ENCODE measurements at regions not wholly inside any gene's neighbourhood (a gene's known extent, or its start where the extent isn't known, plus 50 kb on each side); places are given as distances from the start of the nearest gene placed in this dataset.
A peak's percentile ranks its signal among the peaks of the same experiment; 100 is the strongest.

- no peak for DNase-seq
- TF ChIP-seq EZH2phosphoT487 (IDR thresholded peaks at IDR 0.05; ENCODE audit: insufficient read depth, low read depth): no peak
- no peak for TF ChIP-seq EZH2 (IDR thresholded peaks at IDR 0.05; ENCODE audit: insufficient read depth, poor library complexity, severe bottlenecking)
- H4K20me1 ChIP-seq (ENCODE audit: insufficient read depth): no peaks in the 10 kb centered on the region
- H3K27me3 ChIP-seq (replicated peaks; ENCODE audit: insufficient read depth): no peaks in the 10 kb centered on the region
- no peaks in the 10 kb centered on the region for H3K36me3 ChIP-seq (ENCODE audit: low read depth)
- peaks cover 24% of the 10 kb centered on the region for H3F3A ChIP-seq (ENCODE audit: insufficient read depth)
- peaks cover 19% of the 10 kb centered on the region for H3K4me1 ChIP-seq (ENCODE audit: insufficient read depth)
- H2AFZ ChIP-seq: no peak overlapping the region
- H3K79me2 ChIP-seq (ENCODE audit: insufficient read depth): no peaks in the 10 kb centered on the region
- in situ Hi-C loops (cut with MboI): no loop called here
- no peak overlapping the region for H3K9ac ChIP-seq
- WGBS, 2 experiments (ENCODE audit: low coverage in 1 of 2, low lambda C conversion rate in 2 of 2, missing lambda C conversion rate in 2 of 2): 91 to 92% methylated on average over 3 of the region's 3 CpGs
- no peak overlapping the region for H3K27ac ChIP-seq
- H3K9me3 ChIP-seq (ENCODE audit: low read depth): no peaks in the 10 kb centered on the region
- no peaks in the 10 kb centered on the region for H3K9me2 ChIP-seq (ENCODE audit: insufficient read depth)
- no peak overlapping the region for H3K4me3 ChIP-seq
- no peak overlapping the region for H3K4me2 ChIP-seq (ENCODE audit: unreplicated experiment)
These were observed 60.2 kb upstream of the LOXL4 start for GRCh38 chr10:98328163-98328562.

- Histone ChIP-seq H2AFZ (no peak overlapping the region), H3K9me2 (ENCODE audit: insufficient read depth) (no peaks in the 10 kb centered on the region), H3K27me3 (replicated peaks; ENCODE audit: insufficient read depth) (no peaks in the 10 kb centered on the region), H3K27ac (no peak overlapping the region), H3K4me3 (no peak overlapping the region), H3K9ac (no peak overlapping the region), H3K4me2 (ENCODE audit: unreplicated experiment) (no peak overlapping the region), H3K9me3 (ENCODE audit: low read depth) (no peaks in the 10 kb centered on the region), H4K20me1 (ENCODE audit: insufficient read depth) (no peaks in the 10 kb centered on the region), H3K36me3 (ENCODE audit: low read depth) (no peaks in the 10 kb centered on the region), H3F3A (ENCODE audit: insufficient read depth) (peaks cover 25% of the 10 kb centered on the region), H3K4me1 (ENCODE audit: insufficient read depth) (peaks cover 23% of the 10 kb centered on the region), H3K79me2 (ENCODE audit: insufficient read depth) (no peaks in the 10 kb centered on the region)
- 79 to 82% methylated on average over 15 of the region's 15 CpGs for WGBS, 2 experiments (ENCODE audit: low coverage in 1 of 2, low lambda C conversion rate in 2 of 2, missing lambda C conversion rate in 2 of 2)
- in situ Hi-C loops (cut with MboI): no loop called here
- TF ChIP-seq EZH2phosphoT487 (IDR thresholded peaks at IDR 0.05; ENCODE audit: insufficient read depth, low read depth): no peak
- no peak for TF ChIP-seq EZH2 (IDR thresholded peaks at IDR 0.05; ENCODE audit: insufficient read depth, poor library complexity, severe bottlenecking)
- DNase-seq: no peak
These were observed 58.6 kb upstream of the LOXL4 start for GRCh38 chr10:98326621-98327027.

DNA sequence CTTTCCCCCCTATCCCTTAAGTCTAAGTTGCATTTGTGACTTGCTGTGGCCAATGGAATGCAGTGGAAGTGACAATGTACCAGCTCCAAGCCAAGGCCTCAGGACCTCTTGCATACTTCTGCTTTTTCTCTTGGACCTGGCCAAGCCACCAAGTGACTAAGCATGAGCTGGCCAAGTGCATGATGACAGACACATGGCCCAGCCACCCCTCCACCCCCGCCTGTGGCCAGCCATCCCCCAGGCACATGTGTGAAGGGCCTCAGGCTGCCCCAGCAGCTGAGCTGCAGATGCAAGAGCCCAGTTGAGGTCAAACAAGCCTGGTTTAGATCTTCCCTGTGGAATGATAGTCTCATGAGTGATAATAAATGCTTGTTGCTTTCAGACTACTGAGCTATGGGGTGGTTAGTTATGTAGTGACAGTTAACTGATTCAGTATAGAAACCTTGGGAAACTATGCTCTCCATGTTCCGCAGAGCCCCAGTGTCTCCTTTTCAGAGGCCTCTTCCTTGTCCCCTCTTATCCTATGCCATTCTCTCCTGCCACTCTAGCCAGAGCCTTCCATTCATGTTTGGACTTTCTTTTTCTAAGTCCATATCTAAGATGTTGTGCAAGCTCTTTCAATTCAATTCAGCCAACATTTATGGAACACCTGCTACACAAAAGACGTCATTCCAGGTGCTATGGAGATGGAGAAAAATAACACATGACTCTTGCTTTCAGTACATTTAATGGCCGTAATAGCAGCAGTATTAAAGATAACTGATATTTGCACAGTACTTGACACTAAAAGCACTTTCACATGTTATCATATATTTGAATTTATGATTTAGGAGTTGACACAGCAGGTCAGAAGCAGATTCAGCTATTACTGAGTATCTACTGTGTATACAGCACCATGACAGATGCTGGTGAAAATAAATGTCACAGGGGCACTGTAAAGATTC is 55.5 kb upstream of the LOXL4 start:
- in situ Hi-C loops (cut with MboI): no loop called here
- Histone ChIP-seq H3K27ac (peak overlapping the region; percentile 67), H3K9me3 (ENCODE audit: low read depth) (no peaks in the 10 kb centered on the region), H3K79me2 (ENCODE audit: insufficient read depth) (no peaks in the 10 kb centered on the region), H2AFZ (no peak overlapping the region), H3F3A (ENCODE audit: insufficient read depth) (peaks cover 25% of the 10 kb centered on the region), H3K4me3 (no peak overlapping the region), H3K9ac (no peak overlapping the region), H3K4me1 (ENCODE audit: insufficient read depth) (peaks cover 23% of the 10 kb centered on the region), H4K20me1 (ENCODE audit: insufficient read depth) (no peaks in the 10 kb centered on the region), H3K4me2 (ENCODE audit: unreplicated experiment) (peak overlapping the region; percentile 58), H3K36me3 (ENCODE audit: low read depth) (no peaks in the 10 kb centered on the region), H3K27me3 (replicated peaks; ENCODE audit: insufficient read depth) (no peaks in the 10 kb centered on the region), H3K9me2 (ENCODE audit: insufficient read depth) (no peaks in the 10 kb centered on the region)
- WGBS, 2 experiments (ENCODE audit: low coverage in 1 of 2, low lambda C conversion rate in 2 of 2, missing lambda C conversion rate in 2 of 2): 43 to 44% methylated on average over 4 of the region's 4 CpGs
- DNase-seq: peak; percentile 98
- TF ChIP-seq EZH2phosphoT487 (IDR thresholded peaks at IDR 0.05; ENCODE audit: insufficient read depth, low read depth) (peak; percentile 94), EZH2 (IDR thresholded peaks at IDR 0.05; ENCODE audit: insufficient read depth, poor library complexity, severe bottlenecking) (no peak)

GRCh38 chr10:98321186-98321780 is 53.3 kb upstream of the LOXL4 start:
- 92 to 93% methylated on average over 18 of the region's 18 CpGs for WGBS, 2 experiments (ENCODE audit: low coverage in 1 of 2, low lambda C conversion rate in 2 of 2, missing lambda C conversion rate in 2 of 2)
- no peak for TF ChIP-seq EZH2 (IDR thresholded peaks at IDR 0.05; ENCODE audit: insufficient read depth, poor library complexity, severe bottlenecking)
- TF ChIP-seq EZH2phosphoT487 (IDR thresholded peaks at IDR 0.05; ENCODE audit: insufficient read depth, low read depth): no peak
- in situ Hi-C loops (cut with MboI): no loop called here

More at GRCh38 chr10:98321186-98321780, 53.3 kb upstream of the LOXL4 start:
- H4K20me1 ChIP-seq (ENCODE audit: insufficient read depth): no peaks in the 10 kb centered on the region
- no peak for DNase-seq
- no peaks in the 10 kb centered on the region for H3K9me3 ChIP-seq (ENCODE audit: low read depth)
- H3K9ac ChIP-seq: no peak overlapping the region
- H3K4me3 ChIP-seq: no peak overlapping the region
- no peaks in the 10 kb centered on the region for H3K27me3 ChIP-seq (replicated peaks; ENCODE audit: insufficient read depth)
- peaks cover 36% of the 10 kb centered on the region for H3K4me1 ChIP-seq (ENCODE audit: insufficient read depth)
- no peaks in the 10 kb centered on the region for H3K36me3 ChIP-seq (ENCODE audit: low read depth)
- H3K27ac ChIP-seq: no peak overlapping the region
- no peak overlapping the region for H2AFZ ChIP-seq
- H3K9me2 ChIP-seq (ENCODE audit: insufficient read depth): no peaks in the 10 kb centered on the region
- no peaks in the 10 kb centered on the region for H3K79me2 ChIP-seq (ENCODE audit: insufficient read depth)
- peaks cover 36% of the 10 kb centered on the region for H3F3A ChIP-seq (ENCODE audit: insufficient read depth)
- no peak overlapping the region for H3K4me2 ChIP-seq (ENCODE audit: unreplicated experiment)

All from GM23248 (cell line).